Panc1 (cell line): ENCODE measurements at regions not wholly inside any gene's neighbourhood (a gene's known extent, or its start where the extent isn't known, plus 50 kb on each side); places are given as distances from the start of the nearest gene placed in this dataset.

Experiments used
- ATAC-seq: fragments of 200-7000 bp; cut with Tn5 transposase; 2 replicates; pipeline ENCODE4 v1.9.1; 2020; ENCODE audit warnings: mild to moderate bottlenecking, moderate library complexity
- BruUV-seq: library from RNA; stranded (reverse); fragments of 400-500 nt; replicated peaks from 2 replicates; lab custom pipeline; 2021; lab: Mats Ljungman, UMichigan
- CTCF ChIA-PET: fragments of 300-600 bp; sonication (Branson Sonifier 250); formaldehyde crosslinking; loops from one replicate; lab custom pipeline; 2022; ENCODE audit warnings: antibody characterized with exemption; lab: Charles Lee
- POLR2A ChIA-PET: fragments of 300-600 bp; sonication (Branson Sonifier 250); formaldehyde crosslinking; loops from one replicate; lab custom pipeline; 2022; ENCODE audit warnings: antibody characterized with exemption; lab: Charles Lee
- DNase-seq: peaks from one replicate; pipeline ENCODE4 v3.0.0-alpha.2; 2010; ENCODE audit warnings: low read depth, low spot score
- H3K27ac ChIP-seq: 2 replicates; pipeline ENCODE4 v1.5.1; 2011; ENCODE audit warnings: mild to moderate bottlenecking, low read length, inconsistent platforms
- H3K27me3 ChIP-seq: fragments of 200-500 bp; sonication (Bioruptor generic); 2 replicates; pipeline ENCODE4 v1.6.0; 2014; ENCODE audit warnings: low read length, inconsistent platforms; ENCODE audit not compliant: control insufficient read depth, insufficient read depth
- H3K36me3 ChIP-seq: fragments of 200-500 bp; sonication (Bioruptor generic); 2 replicates; pipeline ENCODE4 v1.5.1; 2014; ENCODE audit warnings: inconsistent platforms, mild to moderate bottlenecking, low read length, moderate library complexity; ENCODE audit not compliant: control insufficient read depth, insufficient read depth
- H3K4me1 ChIP-seq: 2 replicates; pipeline ENCODE4 v1.5.1; 2011; ENCODE audit warnings: inconsistent platforms, mild to moderate bottlenecking, low read length, moderate library complexity; ENCODE audit not compliant: control insufficient read depth, insufficient read depth
- H3K4me3 ChIP-seq, 2 experiments: 2 replicates each; pipeline ENCODE4 v1.5.1; 2011 to 2012; ENCODE audit warnings: low read depth in 2 of 2, low read length in 2 of 2, mild to moderate bottlenecking in 2 of 2, inconsistent platforms in 1 of 2, moderate library complexity in 1 of 2
- H3K9me3 ChIP-seq: fragments of 200-500 bp; sonication (Bioruptor generic); 2 replicates; pipeline ENCODE4 v1.5.1; 2014; ENCODE audit warnings: low read depth, mild to moderate bottlenecking, inconsistent platforms, low read length, moderate library complexity; ENCODE audit not compliant: control insufficient read depth, insufficient read depth
- CTCF ChIP-seq: fragments of 450-650 bp; IDR thresholded peaks from 2 replicates; pipeline ENCODE4 v1.5.1; 2017; ENCODE audit warnings: mild to moderate bottlenecking
- POLR2AphosphoS5 ChIP-seq: IDR thresholded peaks from 2 replicates; pipeline ENCODE4 v1.6.1; 2012; ENCODE audit warnings: mild to moderate bottlenecking, low read depth, low read length, moderate library complexity
- REST ChIP-seq, 2 experiments: IDR thresholded peaks; 2 replicates each; pipeline ENCODE4 v1.6.1; 2011 to 2012; ENCODE audit warnings: low read depth in 2 of 2, control low read depth in 1 of 2, low read length in 1 of 2, mild to moderate bottlenecking in 1 of 2, moderate library complexity in 1 of 2; ENCODE audit not compliant: insufficient read depth in 1 of 2
- SIN3A ChIP-seq: IDR thresholded peaks from 2 replicates; pipeline ENCODE4 v1.6.1; 2012; ENCODE audit warnings: low read depth, mild to moderate bottlenecking, low read length, moderate library complexity, borderline replicate concordance; ENCODE audit not compliant: insufficient read depth
- TCF7L2 ChIP-seq: IDR thresholded peaks from 2 replicates; pipeline ENCODE4 v1.6.1; 2011; ENCODE audit warnings: mild to moderate bottlenecking, low read depth, low read length, inconsistent platforms
- in situ Hi-C: cut with HindIII; loops from 2 replicates; pipeline ENCODE4 v1.10.0; 2016; ENCODE audit warnings: low sequenced_read_pairs, low pct_unique_long_range_greater_than_20kb
- intact Hi-C: fragments of 100-400 bp; cut with micrococcal nuclease; formaldehyde crosslinking; loops from one replicate; pipeline ENCODE4 v1.10.0; 2022; ENCODE audit not compliant: unreplicated experiment

DNA sequence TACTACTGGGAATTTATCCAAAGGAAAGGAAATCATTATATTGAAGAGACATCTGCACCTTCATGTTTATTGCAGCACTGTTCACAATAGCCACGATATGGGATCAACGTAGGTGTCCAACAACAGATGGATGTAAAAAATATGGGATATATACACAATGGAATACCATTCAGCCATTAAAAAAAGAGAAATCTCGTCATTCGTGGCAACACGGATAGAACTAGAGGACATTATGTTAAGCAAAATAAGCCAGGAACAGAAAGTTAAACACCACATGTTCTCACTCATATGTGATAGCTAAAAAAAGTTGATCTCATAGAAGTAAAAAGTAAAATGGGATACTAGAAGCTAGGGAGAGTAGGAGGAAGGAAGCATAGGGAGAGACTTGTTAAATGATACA lies 82.9 kb upstream of the CLMN start:
- in situ Hi-C loops (no loop called here), intact Hi-C loops (no loop called here)
- ChIA-PET CTCF (interaction anchor here (0.6 kb wide), 1 partner anchor 28 kb away, joined by 4 read pairs; no protein-coding TSS in a partner anchor), POLR2A (no interaction called here)
- no peak for ATAC-seq
- no peaks in the 10 kb centered on the region for H3K36me3 ChIP-seq
- H3K27ac ChIP-seq: no peak overlapping the region
- BruUV-seq: no TSS peak
- no peaks in the 10 kb centered on the region for H3K4me1 ChIP-seq
- TF ChIP-seq POLR2AphosphoS5 (no peak), SIN3A (no peak), REST (IDR thresholded peaks at IDR 0.05; ENCODE audit: insufficient read depth in 1 of 2, low read depth in 2 of 2, low read length in 1 of 2) (no peak), CTCF (no peak), TCF7L2 (no peak)
- no peak for DNase-seq
- H3K9me3 ChIP-seq: no peaks in the 10 kb centered on the region
- no peak overlapping the region for H3K4me3 ChIP-seq
- no peaks in the 10 kb centered on the region for H3K27me3 ChIP-seq

DNA sequence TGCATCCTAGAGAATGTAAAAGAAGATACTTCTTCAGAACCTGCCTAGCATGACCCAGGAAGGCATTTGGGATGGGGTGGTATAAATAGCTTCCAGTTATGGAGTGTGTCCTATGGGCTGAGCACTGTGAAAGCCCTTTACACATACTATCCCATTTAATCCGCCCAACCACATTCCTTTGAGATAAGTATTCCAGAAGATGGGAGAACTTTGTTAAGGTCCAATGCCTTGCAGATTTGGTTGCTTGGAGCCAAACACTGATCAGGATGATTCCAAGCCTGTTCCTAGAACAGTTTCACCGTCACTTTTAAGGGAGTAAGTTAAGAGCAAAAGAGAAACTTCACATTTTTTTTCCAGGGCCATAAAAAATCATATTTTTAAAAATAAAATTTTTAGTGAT lies 82.5 kb upstream of the CLMN start:
- ATAC-seq (no peak), DNase-seq (no peak)
- no peaks in the 10 kb centered on the region for H3K9me3 ChIP-seq
- intact Hi-C loops (no loop called here), in situ Hi-C loops (no loop called here)
- H3K27me3 ChIP-seq: no peaks in the 10 kb centered on the region
- no peak overlapping the region for H3K4me3 ChIP-seq
- no peak overlapping the region for H3K27ac ChIP-seq
- no peaks in the 10 kb centered on the region for H3K36me3 ChIP-seq
- TF ChIP-seq REST (IDR thresholded peaks at IDR 0.05; ENCODE audit: insufficient read depth in 1 of 2, low read depth in 2 of 2, low read length in 1 of 2) (no peak), CTCF (no peak), SIN3A (no peak), TCF7L2 (no peak), POLR2AphosphoS5 (no peak)
- ChIA-PET CTCF (no interaction called here), POLR2A (no interaction called here)
- BruUV-seq: no TSS peak
- no peaks in the 10 kb centered on the region for H3K4me1 ChIP-seq
